ENCODE measurements at regions not wholly inside any gene's neighbourhood (a gene's known extent, or its start where the extent isn't known, plus 50 kb on each side); places are given as distances from the start of the nearest gene placed in this dataset.
"Not testable (repeated sequence)": the region's sequence is repeated elsewhere in the genome, so short reads cannot be mapped to it uniquely, and the experiment has no call there.

DNA sequence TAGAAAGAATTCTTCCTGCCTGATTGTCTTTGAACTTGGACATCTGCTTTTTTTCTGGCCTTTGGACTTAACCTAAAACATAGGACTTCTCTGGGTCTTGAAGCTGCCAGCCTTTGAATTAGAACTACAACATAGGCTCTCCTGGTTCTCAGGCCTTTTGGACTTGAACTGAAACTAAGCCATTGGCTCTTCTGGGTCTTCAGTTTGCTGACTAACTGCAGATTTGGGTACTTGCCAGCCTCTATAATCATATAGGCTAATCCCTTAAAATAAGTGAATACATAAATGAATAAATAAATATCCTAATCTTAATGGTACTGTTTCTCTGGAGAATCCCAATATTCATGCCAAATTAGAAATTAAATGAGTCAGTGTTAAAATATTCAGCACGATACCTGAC lies 473.4 kb upstream of the PAPPA start:
- no peak for DNase-seq

DNA sequence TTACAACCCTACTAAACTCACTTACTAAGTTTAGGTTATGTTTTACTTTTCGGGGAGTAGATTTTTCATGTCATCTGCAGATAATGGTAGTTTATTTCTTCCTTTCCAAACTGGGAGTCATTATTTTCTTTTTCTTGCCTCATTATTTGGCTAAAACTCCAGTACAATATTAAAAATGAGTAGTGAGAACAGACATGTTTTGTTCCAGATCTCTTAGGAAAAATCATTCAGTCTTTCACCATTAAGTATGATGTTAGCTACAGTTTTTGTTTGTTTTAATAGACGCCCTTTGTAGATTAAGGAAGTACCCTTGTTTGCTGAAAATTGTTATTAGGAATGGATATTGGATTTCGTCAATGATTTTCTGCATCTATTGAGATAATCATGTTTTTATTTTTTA lies 472.0 kb upstream of the PAPPA start:
- no peak for DNase-seq

DNA sequence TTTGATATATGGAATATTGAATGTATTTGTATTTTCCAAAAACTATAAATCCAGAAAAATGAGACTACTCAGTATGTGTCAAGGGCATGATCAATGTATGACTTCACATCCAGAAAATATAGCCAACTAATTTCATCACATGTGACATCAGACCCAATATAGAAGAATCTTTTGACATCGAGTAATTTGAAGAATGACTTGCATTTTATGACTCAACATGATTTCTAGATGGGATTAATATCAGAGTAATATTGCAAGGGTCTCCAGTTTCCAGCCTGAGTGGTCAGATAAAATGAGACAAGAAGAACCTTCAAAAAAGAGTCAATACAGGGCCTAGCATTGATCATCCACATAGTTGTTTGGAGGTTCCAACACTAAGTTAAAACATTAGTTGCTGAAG lies 467.5 kb upstream of the PAPPA start:
- DNase-seq: no peak

DNA sequence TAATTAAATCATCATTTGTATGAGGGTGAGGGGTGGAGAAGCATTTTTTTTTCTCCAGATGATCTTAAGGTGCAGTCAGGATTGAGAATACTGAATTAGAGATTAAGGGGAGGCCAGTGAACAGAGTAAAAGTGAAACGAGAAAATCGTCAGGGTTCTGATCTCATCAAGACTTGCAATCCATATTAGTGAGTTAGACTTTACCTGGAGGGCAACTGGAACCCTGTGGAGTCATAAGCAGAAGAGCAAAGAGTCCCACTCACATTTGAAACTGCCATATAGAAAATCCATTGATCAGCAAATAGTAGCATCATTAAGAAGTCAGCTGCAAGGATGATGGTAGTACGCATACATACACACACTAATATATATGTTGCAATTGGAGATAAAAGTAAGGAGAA lies 466.2 kb upstream of the PAPPA start:
- DNase-seq: no peak

DNA sequence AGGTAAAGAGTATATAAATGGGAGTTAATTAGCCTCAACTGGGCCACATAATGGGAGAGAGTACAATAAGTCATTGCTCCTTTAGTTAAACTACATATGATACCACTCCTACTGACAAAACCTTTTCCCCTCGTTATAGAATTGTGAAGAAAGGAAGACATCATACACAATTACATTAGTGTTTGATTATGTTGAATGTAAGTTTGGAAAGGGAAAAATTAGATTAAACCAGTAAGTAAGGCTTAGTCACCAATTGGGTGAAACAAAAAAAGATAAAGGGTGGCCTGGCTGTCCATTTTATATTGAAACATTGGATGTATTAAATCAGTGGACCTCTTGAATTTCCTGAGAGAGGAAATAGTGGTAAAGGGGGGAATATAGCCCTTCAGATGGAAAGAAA lies 464.3 kb upstream of the PAPPA start:
- DNase-seq: no peak

DNA sequence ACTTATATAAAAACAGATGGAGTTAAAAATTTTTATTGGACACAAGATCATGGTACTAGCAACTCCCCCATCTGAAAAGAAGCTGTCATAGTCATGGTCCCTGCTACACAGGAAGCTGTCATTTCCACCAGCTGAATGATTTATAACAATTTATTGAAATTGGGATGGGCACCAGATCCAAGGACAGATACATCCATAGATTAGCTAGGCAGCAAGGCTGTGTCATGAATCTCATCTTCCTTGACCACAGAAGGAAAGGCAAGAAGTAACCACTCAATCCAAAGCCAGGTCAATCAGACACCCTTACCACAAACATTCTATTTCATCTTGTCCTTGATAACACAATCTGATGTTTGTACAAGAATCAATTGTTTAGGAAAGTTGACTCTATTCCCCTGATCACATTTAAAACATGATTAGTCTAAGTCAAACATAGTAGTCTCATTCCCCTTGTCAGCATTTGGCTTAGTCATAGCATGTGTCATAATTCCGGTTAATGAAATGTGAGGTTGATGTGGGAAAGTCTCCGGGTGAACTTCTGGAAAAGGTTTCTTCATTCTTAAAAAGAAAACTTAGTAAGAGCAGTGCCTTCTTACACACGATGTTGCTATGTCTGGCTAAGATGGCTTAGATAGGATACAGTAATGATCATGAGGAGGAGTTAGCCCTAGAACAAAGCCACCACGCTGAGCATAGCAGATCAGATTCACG lies 462.6 kb upstream of the PAPPA start:
- DNase-seq: no peak

DNA sequence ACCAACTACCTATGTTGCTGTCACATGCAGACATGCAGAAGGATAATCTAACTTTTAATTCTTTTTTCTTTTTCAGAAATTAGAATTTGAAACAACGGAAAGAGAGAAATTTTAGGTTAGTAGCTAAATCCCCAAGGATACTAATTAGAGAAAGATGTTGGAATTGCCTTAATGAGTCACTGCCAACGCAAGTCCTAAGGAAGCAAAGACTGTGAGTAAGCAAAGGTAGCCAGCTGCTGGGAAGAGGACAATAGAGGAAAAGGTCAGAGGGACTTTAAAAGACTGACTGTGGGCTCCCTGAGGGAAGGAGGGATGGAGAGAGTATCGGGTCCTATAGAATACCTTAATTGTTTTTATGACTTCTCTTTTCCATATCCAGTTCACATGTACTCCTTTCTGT lies 461.9 kb upstream of the PAPPA start:
- no peak for DNase-seq

DNA sequence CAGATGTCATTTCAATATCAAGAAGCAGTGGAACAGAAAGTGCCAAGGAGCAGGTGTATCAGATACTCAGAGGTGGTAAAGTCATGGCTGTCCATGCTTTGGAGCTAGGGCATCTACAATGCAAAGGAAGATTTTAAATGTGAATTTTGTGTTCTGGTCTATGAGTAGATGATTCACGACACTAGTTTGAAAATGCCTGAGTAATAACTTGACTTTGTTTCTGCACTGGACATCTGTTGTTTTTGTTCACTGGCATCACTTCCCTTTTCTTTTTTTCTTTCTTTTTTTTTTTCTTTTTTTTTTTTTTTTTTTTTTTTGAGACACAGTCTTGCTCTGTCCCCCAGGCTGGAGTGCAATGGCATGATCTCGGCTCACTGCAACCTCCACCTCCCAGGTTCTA lies 460.7 kb upstream of the PAPPA start:
- DNase-seq: not testable (repeated sequence)

DNA sequence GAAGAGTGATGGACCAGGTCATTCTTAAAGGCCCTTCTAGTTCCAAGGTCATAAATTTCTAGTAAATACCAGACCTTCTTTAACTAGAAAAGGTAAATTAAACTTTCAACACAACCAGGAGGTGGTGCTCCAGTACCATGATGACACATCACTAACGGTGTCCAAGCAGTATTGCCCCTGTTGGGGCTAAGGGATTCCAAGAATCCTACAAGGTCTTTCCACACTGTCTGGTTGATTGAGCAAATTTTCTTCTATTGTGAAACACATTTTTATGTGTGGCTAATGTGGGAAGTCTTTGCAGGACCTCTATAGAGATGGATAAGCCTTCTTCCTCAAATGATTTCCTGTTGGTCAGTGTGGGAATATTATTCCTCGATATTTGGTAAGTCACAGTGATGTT lies 459.6 kb upstream of the PAPPA start:
- no peak for DNase-seq

DNA sequence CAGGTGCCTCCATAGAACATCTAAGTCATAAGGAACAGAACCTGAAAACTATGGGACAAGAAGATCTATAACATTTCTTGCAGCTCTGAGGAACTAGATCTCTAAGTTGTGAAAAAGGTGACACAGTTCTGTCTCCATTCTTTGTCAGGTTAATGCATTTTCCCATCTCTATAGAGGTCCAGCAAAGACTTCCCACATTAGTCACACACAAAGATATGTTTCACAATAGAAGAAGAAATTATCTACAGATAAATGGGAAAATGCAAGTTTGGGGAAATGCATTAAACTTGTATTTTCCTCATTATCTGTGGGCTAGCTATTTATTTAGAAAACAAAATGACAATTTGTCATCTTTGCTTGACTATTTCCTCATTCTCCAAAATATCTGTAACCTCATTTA lies 458.6 kb upstream of the PAPPA start:
- no peak for DNase-seq

DNA sequence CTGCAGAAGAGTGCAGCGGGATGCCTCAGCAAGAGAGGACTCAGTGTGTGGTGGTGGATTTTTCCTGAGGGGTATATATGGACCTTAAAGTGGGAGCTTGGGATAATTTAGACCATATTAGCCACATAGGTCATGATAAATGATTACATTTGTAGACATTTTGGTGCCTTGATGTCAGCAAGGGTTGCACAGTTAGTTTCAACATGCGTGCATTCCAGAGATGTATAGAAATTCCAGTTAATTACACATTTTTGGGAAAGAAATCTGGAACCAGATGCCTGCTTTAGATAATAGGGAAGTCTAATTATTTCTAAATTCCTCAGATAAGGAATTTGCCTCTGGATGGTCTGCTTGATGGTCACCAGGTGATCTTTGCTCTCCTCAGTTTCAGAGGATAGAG lies 440.6 kb upstream of the PAPPA start:
- no peak for DNase-seq

DNA sequence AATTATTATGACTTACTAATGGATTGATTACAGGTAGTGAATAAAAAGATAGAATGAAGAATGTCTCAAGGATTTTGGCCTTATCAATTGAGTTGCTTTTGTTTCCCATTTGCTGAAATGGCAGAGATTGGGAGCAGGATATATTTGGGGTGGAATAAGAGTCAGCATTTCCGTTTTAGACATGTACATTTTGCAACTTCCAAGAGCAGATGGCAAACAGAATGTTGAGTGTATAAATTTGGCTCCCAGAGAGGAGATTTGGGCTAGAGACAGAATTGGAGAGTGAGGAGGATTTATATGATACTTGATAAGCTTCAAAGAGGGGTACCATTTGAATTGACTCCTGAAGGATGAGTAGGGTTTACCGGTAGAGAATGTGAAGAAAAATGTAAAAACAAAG lies 437.9 kb upstream of the PAPPA start:
- no peak for DNase-seq

DNA sequence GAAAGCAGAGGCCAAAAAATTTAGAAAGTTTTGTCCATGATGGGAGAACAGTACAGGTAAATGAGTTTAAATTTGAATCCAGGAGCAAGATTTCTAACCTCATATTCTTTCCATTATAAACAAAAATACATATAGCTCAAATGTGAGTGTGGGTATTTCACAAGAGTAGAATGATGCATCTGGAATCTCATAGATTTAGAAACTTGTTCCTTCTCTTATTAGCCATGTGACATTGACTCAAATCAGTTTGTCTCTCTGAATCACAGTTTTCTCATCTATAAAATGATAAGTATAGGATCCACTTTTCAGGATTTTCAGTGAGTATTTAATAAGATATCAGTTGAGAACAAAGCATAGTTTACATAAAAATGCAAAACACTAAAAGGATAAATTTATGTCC lies 436.3 kb upstream of the PAPPA start:
- no peak for DNase-seq

DNA sequence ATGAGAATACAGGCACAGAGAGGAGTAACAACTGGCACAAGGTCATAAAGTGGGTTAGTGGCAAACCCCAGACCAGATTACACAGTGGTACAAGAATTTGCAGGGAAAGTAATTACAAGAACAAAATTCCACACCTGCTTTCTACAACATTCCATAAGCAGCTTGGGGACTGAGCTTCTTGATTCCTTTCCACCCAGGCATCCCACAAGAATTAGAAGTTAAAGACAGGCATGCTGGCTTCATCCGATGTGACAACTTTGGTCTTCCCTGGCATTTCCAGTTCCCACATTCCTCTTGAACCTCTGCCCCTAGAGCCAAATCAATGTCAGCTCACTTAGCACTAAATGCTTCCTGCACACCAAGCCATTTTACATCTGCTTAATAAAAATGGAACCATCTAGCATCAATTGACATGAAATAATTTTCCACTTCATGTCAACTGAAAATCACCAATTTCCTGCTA lies 435.8 kb upstream of the PAPPA start:
- no peak for DNase-seq

DNA sequence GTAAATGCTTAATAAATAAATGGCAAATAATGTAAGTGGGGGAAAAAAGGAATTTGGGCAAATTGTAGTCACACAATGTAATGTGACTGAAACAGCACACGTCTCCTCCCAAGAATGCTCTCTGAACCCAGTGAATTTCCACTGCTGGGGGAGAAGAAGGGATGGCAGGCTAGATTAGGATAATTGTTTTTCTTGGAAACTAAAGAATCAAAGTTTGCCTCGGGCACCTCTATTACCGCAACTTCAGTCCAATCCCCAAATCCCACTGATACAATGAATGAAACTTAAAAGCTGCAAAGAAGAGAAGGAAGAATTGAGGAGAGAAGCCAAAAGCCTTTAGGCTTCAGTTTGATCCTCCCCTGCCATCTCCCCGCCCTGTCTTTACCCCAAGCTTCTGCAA lies 423.2 kb upstream of the PAPPA start:
- no peak for DNase-seq

DNA sequence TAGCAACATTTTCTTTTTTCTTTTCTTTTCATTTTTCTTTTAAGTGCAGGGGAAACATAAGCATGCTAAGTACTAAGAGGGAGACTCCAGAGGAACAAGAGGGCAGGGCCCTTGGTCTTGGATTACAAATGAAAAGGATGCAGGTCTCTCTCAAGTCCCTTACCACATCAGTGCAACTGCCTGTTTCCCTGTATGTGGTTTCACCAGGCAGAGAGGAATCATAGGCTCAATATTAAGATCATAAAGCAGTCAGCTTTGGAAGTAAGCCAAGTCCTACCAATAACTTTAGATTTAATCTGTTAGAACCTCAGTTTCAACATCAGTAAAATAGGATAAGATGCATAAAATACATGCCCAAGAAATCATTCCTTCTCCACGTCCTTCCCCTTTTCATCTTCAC lies 422.7 kb upstream of the PAPPA start:
- DNase-seq: no peak

DNA sequence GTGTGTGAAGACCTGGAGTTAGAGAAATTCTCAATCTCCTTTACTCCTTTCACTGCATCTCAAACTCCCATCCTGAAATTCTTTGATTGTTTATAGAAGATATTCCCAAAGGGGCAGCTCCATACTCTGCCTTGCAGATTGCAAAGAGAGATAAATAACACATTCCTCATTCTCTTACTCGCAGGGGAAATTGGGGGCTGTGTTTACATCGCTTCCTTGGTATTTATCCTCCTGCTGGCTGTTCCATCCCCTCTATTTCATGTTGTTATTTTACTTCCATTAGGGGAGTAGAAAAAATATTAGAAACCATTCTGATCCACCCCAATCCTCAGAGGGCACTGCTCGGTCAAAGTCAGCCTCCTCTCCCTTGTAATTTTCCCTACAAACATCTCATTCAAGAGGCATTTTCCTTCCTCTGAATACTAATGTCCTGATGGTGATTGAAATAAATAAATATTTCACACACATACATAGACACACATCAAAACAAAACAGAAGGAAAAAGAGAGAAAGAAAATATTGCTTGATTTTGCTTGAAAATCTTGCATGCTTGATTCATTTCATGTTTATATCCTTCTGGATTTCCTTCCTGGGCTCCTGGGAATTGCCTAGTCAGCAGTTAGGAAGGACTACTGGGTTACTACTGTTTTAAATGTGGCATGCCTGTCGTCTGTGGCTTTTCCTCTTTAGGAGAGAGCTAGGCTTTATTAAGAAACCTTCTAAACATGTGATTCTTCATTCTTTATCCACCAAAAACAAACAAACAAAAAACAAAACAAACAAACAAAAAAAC lies 420.1 kb upstream of the PAPPA start:
- DNase-seq: no peak

DNA sequence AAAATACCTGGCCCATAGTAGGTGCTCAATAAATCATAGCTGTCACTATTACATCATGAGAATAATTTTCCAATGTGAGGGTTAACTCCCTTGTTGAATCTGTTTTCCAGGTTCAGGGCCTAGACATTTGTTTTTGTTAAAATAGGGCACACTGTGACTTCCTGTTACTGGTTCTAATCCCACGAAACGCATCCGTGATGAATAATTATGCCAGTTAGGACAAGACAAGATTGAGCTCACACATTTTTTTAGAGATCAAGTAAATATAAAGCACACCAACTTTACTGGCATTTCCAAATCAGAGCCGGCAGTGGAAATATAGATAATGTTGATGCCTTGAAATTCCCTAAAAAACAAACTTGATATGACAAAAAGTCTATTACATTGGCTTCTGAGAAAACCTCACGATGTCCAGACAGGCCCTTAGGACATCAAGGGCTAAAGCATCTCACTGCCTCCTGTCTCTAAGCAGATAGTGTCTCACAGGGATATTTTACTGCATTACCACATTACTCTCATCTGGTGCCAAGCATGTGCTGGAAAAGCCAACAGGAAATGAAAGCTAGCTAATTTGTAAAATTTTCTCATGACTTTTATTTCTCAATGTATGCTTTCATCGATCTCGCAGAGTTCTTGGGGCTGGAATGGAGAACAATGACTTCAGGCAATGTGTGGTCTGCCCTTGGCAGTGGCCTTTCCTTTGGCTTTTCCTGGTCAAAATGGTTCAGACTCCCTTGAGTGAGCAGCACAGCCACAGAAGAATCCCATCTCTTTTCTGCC lies 414.3 kb upstream of the PAPPA start:
- DNase-seq: no peak

DNA sequence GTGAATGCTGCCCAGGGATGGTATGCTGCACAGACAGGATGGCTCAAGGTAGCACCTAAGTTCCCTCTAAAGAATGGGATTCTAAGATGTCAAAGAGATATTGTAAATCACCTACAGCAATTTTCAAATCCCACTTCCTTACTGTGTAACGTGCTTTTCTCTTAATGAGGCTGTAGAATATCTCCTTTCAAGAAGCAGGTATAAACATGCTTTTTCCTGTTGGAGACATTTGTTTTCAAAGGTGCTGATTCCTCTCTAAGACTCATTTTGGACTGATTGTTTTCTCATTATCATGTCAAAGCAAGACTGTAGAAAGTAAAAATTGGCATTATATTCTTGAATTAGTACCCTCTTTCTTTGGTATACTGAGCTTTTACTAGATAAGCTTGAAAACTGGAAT lies 412.6 kb upstream of the PAPPA start:
- no peak for DNase-seq

DNA sequence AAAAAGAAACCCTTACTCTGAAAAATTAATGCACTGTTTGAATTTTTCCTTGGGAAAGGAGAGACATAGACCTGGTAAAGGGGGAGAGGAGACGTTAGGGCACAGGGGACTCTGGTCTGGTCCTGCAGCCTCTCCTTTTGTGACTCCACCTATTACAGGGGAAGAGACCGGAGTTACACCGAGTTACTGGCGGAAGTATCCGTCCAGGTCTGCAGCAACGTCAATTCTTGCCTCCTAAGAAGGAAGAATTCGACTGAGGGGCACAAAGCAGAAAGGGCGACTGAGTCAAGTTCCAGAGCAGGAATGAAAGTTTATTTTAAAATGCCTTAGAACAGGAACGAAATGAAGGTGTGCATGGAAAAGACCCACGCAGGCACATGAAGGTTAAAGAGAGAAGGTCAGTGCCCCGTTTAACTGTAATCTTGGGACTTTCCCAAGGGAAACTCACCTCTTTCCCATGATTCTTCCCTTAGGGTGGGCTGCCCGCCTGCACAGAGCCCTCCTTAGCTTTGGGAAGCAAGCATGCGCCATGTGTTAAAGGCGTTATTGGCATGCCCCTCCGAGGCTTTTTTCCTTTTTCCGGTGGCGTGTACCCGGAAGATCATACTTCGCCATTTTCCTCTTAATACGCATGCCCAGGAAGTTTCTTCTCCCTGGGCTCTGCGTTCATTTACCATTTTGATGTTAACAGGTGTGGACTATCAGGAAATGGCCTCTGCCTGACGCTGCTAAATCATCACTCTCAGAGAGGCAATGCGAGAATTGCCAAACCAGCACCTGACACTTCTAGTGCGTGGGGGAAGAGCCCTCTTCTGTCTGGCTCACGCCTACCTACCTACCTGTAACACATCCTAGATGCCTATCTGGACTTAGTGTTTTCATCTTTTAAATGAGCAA lies 409.6 kb upstream of the PAPPA start:
- DNase-seq: no peak

DNA sequence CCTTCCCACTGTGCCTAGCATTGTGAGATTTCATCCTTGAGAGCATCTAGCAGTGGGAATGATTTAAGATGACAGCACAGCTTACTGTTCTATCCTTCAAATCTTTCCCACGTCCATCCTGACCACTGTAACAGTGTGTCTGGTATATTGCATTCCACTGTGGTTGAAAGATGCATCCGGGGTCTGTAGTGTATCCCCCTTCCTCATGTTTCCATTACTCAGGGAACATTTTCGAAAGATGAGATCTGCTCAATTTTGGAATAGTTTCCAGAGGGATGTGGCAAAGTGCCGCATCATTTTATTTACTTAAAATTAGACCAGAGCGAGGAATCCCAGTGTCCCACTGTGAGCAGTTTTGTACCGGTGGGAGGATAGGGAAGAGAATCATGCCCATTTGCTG lies 407.1 kb upstream of the PAPPA start:
- no peak for DNase-seq

DNA sequence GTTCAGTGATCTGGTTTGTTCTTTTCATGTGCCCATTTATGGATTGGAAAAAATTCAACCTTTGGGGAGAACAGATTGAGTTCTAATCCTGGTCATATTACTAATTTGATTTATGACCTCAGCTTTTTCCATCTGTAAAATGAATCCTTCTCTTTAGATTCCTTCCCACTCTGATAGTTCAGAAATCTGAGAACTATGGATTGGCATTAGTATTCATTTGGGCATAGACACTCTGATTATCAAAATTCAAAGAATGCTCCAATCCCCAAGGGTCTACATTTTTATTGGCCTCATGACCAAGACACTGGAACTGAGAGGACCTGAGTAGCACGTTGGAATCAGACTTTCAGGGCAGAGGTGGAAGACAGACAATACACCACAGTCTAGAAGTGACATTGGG lies 405.9 kb upstream of the PAPPA start:
- DNase-seq: no peak

DNA sequence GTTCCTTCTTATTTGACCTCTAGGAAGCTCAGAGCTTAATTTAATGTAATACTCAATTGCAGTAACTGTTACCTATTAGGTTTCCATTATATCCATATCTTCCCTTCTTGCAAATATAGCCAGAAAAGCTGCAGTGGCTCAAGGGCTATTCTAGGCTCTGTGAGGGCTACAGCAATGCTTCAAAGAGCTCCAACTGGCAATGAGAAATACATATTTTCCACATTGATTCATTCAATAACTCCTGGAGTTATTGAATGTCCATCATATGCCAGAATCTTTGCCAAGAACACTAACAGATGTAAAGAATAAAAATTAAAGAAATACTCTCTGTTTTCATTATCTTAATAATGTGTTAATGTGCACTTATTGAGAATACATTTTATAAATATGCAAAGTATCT lies 396.9 kb upstream of the PAPPA start:
- no peak for DNase-seq
